ENCODE measurements at regions not wholly inside any gene's neighbourhood (a gene's known extent, or its start where the extent isn't known, plus 50 kb on each side); places are given as distances from the start of the nearest gene placed in this dataset.

- no peaks in the 10 kb centered on the region for H3K9me3 ChIP-seq (replicated peaks; ENCODE audit: insufficient read depth, low read length)
- H3K27me3 ChIP-seq (replicated peaks; ENCODE audit: insufficient read depth, low read length) = no peaks in the 10 kb centered on the region
- H2AFZ ChIP-seq (ENCODE audit: low read length) = no peak overlapping the region
- TF ChIP-seq CTCF (IDR thresholded peaks at IDR 0.05; ENCODE audit: low read length) = no peak
- TF ChIP-seq EZH2 (optimal IDR thresholded peaks at IDR 0.05; ENCODE audit: low read depth, low read length) = no peak
- H3K9ac ChIP-seq (ENCODE audit: low read length) = no peak overlapping the region
- no peaks in the 10 kb centered on the region for H3F3A ChIP-seq (ENCODE audit: insufficient read depth, low read length)
- H3K27ac ChIP-seq (ENCODE audit: low read length) = no peak overlapping the region
- no peaks in the 10 kb centered on the region for H3K36me3 ChIP-seq (replicated peaks; ENCODE audit: insufficient read depth, low read length)
- H3K4me2 ChIP-seq (ENCODE audit: low read depth, low read length) = no peak overlapping the region
- H3K4me3 ChIP-seq (ENCODE audit: low read length) = no peak overlapping the region
- DNase-seq = no peak
- no peaks in the 10 kb centered on the region for H3K9me2 ChIP-seq (replicated peaks; ENCODE audit: insufficient read depth, low read length)
- H3K4me1 ChIP-seq (ENCODE audit: low read length) = no peaks in the 10 kb centered on the region
- no peaks in the 10 kb centered on the region for H4K20me1 ChIP-seq (ENCODE audit: insufficient read depth, low read length)
- H3K79me2 ChIP-seq (ENCODE audit: low read length) = no peaks in the 10 kb centered on the region
These were observed 357.1 kb upstream of the NOCT start for GRCh38 chr4:138658518-138658917.

- H3K9me3 ChIP-seq (replicated peaks; ENCODE audit: insufficient read depth, low read length) = no peaks in the 10 kb centered on the region
- no peak overlapping the region for H3K9ac ChIP-seq (ENCODE audit: low read length)
- H2AFZ ChIP-seq (ENCODE audit: low read length) = no peak overlapping the region
- no peak overlapping the region for H3K27ac ChIP-seq (ENCODE audit: low read length)
- no peak overlapping the region for H3K4me2 ChIP-seq (ENCODE audit: low read depth, low read length)
- H3K27me3 ChIP-seq (replicated peaks; ENCODE audit: insufficient read depth, low read length) = no peaks in the 10 kb centered on the region
- no peak for DNase-seq
- H3K4me1 ChIP-seq (ENCODE audit: low read length) = no peaks in the 10 kb centered on the region
- H3K79me2 ChIP-seq (ENCODE audit: low read length) = no peaks in the 10 kb centered on the region
- no peak overlapping the region for H3K4me3 ChIP-seq (ENCODE audit: low read length)
- no peaks in the 10 kb centered on the region for H3F3A ChIP-seq (ENCODE audit: insufficient read depth, low read length)
- no peaks in the 10 kb centered on the region for H3K9me2 ChIP-seq (replicated peaks; ENCODE audit: insufficient read depth, low read length)
- TF ChIP-seq EZH2 (optimal IDR thresholded peaks at IDR 0.05; ENCODE audit: low read depth, low read length) (no peak), CTCF (IDR thresholded peaks at IDR 0.05; ENCODE audit: low read length) (no peak), EZH2phosphoT487 (IDR thresholded peaks at IDR 0.05; ENCODE audit: low read length) (no peak)
- no peaks in the 10 kb centered on the region for H3K36me3 ChIP-seq (replicated peaks; ENCODE audit: insufficient read depth, low read length)
- no peaks in the 10 kb centered on the region for H4K20me1 ChIP-seq (ENCODE audit: insufficient read depth, low read length)
These were observed 358.6 kb upstream of the NOCT start for GRCh38 chr4:138656990-138657389.

GRCh38 chr4:138655985-138656384 lies 359.6 kb upstream of the NOCT start:
- no peak overlapping the region for H2AFZ ChIP-seq (ENCODE audit: low read length)
- H3K27me3 ChIP-seq (replicated peaks; ENCODE audit: insufficient read depth, low read length) = no peaks in the 10 kb centered on the region
- H4K20me1 ChIP-seq (ENCODE audit: insufficient read depth, low read length) = no peaks in the 10 kb centered on the region
- H3K9me3 ChIP-seq (replicated peaks; ENCODE audit: insufficient read depth, low read length) = no peaks in the 10 kb centered on the region
- H3K27ac ChIP-seq (ENCODE audit: low read length) = no peak overlapping the region
- no peaks in the 10 kb centered on the region for H3F3A ChIP-seq (ENCODE audit: insufficient read depth, low read length)
- H3K4me3 ChIP-seq (ENCODE audit: low read length) = no peak overlapping the region
- H3K36me3 ChIP-seq (replicated peaks; ENCODE audit: insufficient read depth, low read length) = no peaks in the 10 kb centered on the region
- no peaks in the 10 kb centered on the region for H3K79me2 ChIP-seq (ENCODE audit: low read length)
- DNase-seq = no peak
- H3K9ac ChIP-seq (ENCODE audit: low read length) = no peak overlapping the region
- no peak overlapping the region for H3K4me2 ChIP-seq (ENCODE audit: low read depth, low read length)
- no peaks in the 10 kb centered on the region for H3K4me1 ChIP-seq (ENCODE audit: low read length)
- no peaks in the 10 kb centered on the region for H3K9me2 ChIP-seq (replicated peaks; ENCODE audit: insufficient read depth, low read length)
- TF ChIP-seq CTCF (IDR thresholded peaks at IDR 0.05; ENCODE audit: low read length) (no peak), EZH2phosphoT487 (IDR thresholded peaks at IDR 0.05; ENCODE audit: low read length) (no peak), EZH2 (optimal IDR thresholded peaks at IDR 0.05; ENCODE audit: low read depth, low read length) (no peak)
